ENCODE measurements at regions not wholly inside any gene's neighbourhood (a gene's known extent, or its start where the extent isn't known, plus 50 kb on each side); places are given as distances from the start of the nearest gene placed in this dataset.
"Not testable (repeated sequence)": the region's sequence is repeated elsewhere in the genome, so short reads cannot be mapped to it uniquely, and the experiment has no call there.

- no peak for DNase-seq (ENCODE audit: low read depth)
Observed at GRCh38 chr6:14549304-14549770, 431.8 kb downstream of the CD83 start.

- no peak for DNase-seq (ENCODE audit: low read depth)
Observed at GRCh38 chr6:14549871-14550270, 432.3 kb downstream of the CD83 start.

- DNase-seq (ENCODE audit: low read depth) = no peak
Observed at GRCh38 chr6:14550410-14550809, 432.8 kb downstream of the CD83 start.

GRCh38 chr6:14550822-14551221, 433.2 kb downstream of the CD83 start:
- peak; percentile 83 for DNase-seq (ENCODE audit: low read depth)

- not testable (repeated sequence) for DNase-seq (ENCODE audit: low read depth)
Observed at GRCh38 chr6:14551601-14552000, 434.0 kb downstream of the CD83 start.

GRCh38 chr6:14552891-14553290, 435.3 kb downstream of the CD83 start:
- no peak for DNase-seq (ENCODE audit: low read depth)

- no peak for DNase-seq (ENCODE audit: low read depth)
Observed at GRCh38 chr6:14553515-14553914, 435.9 kb downstream of the CD83 start.

GRCh38 chr6:14555804-14556203, 438.2 kb downstream of the CD83 start:
- no peak for DNase-seq (ENCODE audit: low read depth)

GRCh38 chr6:14559746-14560536, 442.4 kb downstream of the CD83 start:
- no peak for DNase-seq (ENCODE audit: low read depth)

- DNase-seq (ENCODE audit: low read depth) = not testable (repeated sequence)
Observed at GRCh38 chr6:14561563-14561962, 444.0 kb downstream of the CD83 start.

- no peak for DNase-seq (ENCODE audit: low read depth)
Observed at GRCh38 chr6:14567842-14568241, 450.3 kb downstream of the CD83 start.

- DNase-seq (ENCODE audit: low read depth) = no peak
Observed at GRCh38 chr6:14569394-14569793, 451.8 kb downstream of the CD83 start.

- DNase-seq (ENCODE audit: low read depth) = not testable (repeated sequence)
Observed at GRCh38 chr6:14569874-14570273, 452.3 kb downstream of the CD83 start.

GRCh38 chr6:14571001-14571400, 453.4 kb downstream of the CD83 start:
- no peak for DNase-seq (ENCODE audit: low read depth)

GRCh38 chr6:14571746-14572145, 454.2 kb downstream of the CD83 start:
- no peak for DNase-seq (ENCODE audit: low read depth)

- no peak for DNase-seq (ENCODE audit: low read depth)
Observed at GRCh38 chr6:14573267-14573666, 455.7 kb downstream of the CD83 start.

GRCh38 chr6:14573703-14574290, 456.2 kb downstream of the CD83 start:
- no peak for DNase-seq (ENCODE audit: low read depth)

GRCh38 chr6:14575961-14576360, 458.4 kb downstream of the CD83 start:
- DNase-seq (ENCODE audit: low read depth) = no peak

GRCh38 chr6:14578994-14579393, 461.4 kb downstream of the CD83 start:
- peak; percentile 8 for DNase-seq (ENCODE audit: low read depth)

- no peak for DNase-seq (ENCODE audit: low read depth)
Observed at GRCh38 chr6:14582749-14583148, 465.2 kb downstream of the CD83 start.

GRCh38 chr6:14583826-14584225, 466.3 kb downstream of the CD83 start:
- no peak for DNase-seq (ENCODE audit: low read depth)

GRCh38 chr6:14584450-14584849, 466.9 kb downstream of the CD83 start:
- no peak for DNase-seq (ENCODE audit: low read depth)

GRCh38 chr6:14585689-14586088, 468.1 kb downstream of the CD83 start:
- DNase-seq (ENCODE audit: low read depth) = no peak

Measured in myocyte (in vitro differentiated cells).